Breast epithelium (tissue), 4 donors: ENCODE measurements at regions not wholly inside any gene's neighbourhood (a gene's known extent, or its start where the extent isn't known, plus 50 kb on each side); places are given as distances from the start of the nearest gene placed in this dataset.

ENCODE experiments used
- DNase-seq, 2 donors: peaks; one replicate each; pipeline ENCODE4 v3.0.0-alpha.2; 2019; ENCODE audit warnings: low spot score in 2 of 2
- H3K27ac ChIP-seq, 2 donors: fragments of 200-600 bp; sonication (generic) in 1 of 2; one replicate each; pipeline ENCODE4 v1.5.1; 2016 to 2019; ENCODE audit warnings: mild to moderate bottlenecking in 1 of 2
- H3K27me3 ChIP-seq, 2 donors: fragments of 200-600 bp; sonication (generic) in 1 of 2; one replicate each; pipeline versions ENCODE4 v1.5.1 to v1.6.0; 2017 to 2019; ENCODE audit warnings: control low read depth in 1 of 2, mild to moderate bottlenecking in 1 of 2
- H3K36me3 ChIP-seq: fragments of 200-600 bp; one replicate; pipeline ENCODE4 v1.5.1; 2019
- H3K4me1 ChIP-seq, 2 donors: fragments of 200-600 bp; sonication (generic); one replicate each; pipeline ENCODE4 v1.5.1; 2016 to 2019; ENCODE audit warnings: control low read depth in 1 of 2
- H3K4me3 ChIP-seq, 3 donors: fragments of 200-600 bp; sonication (generic); 1 replicate in 2 of 3; 2 replicates in 1 of 3; pipeline ENCODE4 v1.5.1; 2016 to 2019; ENCODE audit warnings: mild to moderate bottlenecking in 3 of 3, moderate library complexity in 2 of 3
- H3K9me3 ChIP-seq, 2 donors: fragments of 200-600 bp; sonication (generic) in 1 of 2; one replicate each; pipeline ENCODE4 v1.5.1; 2016 to 2019; ENCODE audit warnings: control low read depth in 1 of 2
- POLR2A ChIP-seq: fragments of 450-650 bp; IDR thresholded peaks from one replicate; pipeline ENCODE4 v1.6.1; 2016; ENCODE audit warnings: antibody characterized with exemption, mild to moderate bottlenecking, moderate library complexity
- POLR2AphosphoS5 ChIP-seq, 3 donors: sonication (generic); formaldehyde crosslinking; IDR thresholded peaks; one replicate each; pipeline ENCODE4 v1.6.1; 2017; ENCODE audit warnings: antibody characterized with exemption in 3 of 3
- intact Hi-C: fragments of 100-400 bp; cut with DNase I; formaldehyde crosslinking; loops from one replicate; pipeline ENCODE4 v1.15.1; 2023; ENCODE audit warnings: low total_unique reads
- TF ChIP-seq, protein P1 (sequence below), 3 donors: fragments of 450-650 bp; IDR thresholded peaks; one replicate each; pipeline ENCODE4 v1.5.1; 2016 to 2017; ENCODE audit warnings: antibody characterized with exemption in 3 of 3, mild to moderate bottlenecking in 3 of 3, moderate library complexity in 3 of 3

DNA sequence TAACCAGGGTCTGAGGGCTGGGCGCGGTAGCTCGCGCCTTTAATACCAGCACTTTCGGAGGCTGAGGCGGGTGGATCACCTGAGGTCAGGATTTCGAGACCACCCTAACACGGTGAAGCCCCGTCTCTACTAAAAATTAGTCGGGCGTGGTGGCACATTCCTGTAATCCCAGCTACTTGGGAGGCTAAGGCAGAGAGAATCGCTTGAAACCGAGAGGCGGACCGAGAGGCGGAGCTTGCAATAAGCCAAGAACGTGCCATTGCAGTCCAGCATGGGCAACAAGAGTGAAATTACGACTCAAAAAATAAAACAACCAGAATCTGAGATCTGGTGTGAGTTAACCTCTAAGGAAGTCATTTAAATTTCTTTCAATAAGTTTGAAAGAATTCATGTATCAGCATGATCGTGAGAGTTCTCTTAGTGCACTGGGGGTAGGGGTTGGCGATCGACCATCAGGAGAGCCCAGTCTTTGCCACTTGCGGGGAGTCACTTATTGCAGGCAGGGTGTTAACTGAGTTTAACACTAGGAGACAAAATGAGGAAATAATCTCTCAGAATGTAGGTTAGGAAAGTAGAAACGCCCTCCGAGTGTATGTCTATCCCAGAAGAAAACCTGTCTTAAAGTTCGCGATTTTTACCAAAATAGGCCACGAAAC, 206.5 kb upstream of the ZNF184 start:
- Histone ChIP-seq H3K9me3 (no peaks in the 10 kb centered on the region), H3K4me3 (no peak overlapping the region), H3K36me3 (no peaks in the 10 kb centered on the region), H3K27ac (no peak overlapping the region), H3K27me3 (peaks cover 0 to 88% of the 10 kb centered on the region in 2 donors), H3K4me1 (no peaks in the 10 kb centered on the region)
- no peak for DNase-seq
- intact Hi-C loops = no loop called here
- TF ChIP-seq, protein P1, sequence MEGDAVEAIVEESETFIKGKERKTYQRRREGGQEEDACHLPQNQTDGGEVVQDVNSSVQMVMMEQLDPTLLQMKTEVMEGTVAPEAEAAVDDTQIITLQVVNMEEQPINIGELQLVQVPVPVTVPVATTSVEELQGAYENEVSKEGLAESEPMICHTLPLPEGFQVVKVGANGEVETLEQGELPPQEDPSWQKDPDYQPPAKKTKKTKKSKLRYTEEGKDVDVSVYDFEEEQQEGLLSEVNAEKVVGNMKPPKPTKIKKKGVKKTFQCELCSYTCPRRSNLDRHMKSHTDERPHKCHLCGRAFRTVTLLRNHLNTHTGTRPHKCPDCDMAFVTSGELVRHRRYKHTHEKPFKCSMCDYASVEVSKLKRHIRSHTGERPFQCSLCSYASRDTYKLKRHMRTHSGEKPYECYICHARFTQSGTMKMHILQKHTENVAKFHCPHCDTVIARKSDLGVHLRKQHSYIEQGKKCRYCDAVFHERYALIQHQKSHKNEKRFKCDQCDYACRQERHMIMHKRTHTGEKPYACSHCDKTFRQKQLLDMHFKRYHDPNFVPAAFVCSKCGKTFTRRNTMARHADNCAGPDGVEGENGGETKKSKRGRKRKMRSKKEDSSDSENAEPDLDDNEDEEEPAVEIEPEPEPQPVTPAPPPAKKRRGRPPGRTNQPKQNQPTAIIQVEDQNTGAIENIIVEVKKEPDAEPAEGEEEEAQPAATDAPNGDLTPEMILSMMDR (IDR thresholded peaks at IDR 0.05) = no peak
- TF ChIP-seq POLR2AphosphoS5 (IDR thresholded peaks at IDR 0.05) = no peak
- TF ChIP-seq POLR2A = no peak

DNA sequence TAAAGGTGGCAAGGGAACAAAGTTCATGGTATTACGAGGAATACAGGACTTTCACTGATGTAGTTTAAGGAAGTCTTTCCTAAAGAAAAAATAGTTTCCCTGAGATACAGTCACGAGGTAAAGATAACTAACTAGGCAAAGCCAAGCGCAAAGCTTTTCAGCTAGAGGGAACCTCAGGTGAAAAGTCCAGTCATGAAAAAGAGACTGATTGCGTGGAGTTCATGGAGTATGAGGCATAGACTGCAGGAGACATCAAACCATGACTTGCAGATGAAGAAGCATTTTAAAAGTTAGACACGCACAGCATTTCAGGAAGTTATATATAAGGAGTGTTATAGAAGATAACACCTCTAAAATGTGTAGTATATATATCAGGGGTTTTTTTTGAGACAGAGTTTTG, 205.6 kb upstream of the ZNF184 start:
- intact Hi-C loops = no loop called here
- Histone ChIP-seq H3K27ac (no peak overlapping the region), H3K4me3 (no peak overlapping the region), H3K9me3 (no peaks in the 10 kb centered on the region), H3K27me3 (peaks cover 0 to 95% of the 10 kb centered on the region in 2 donors), H3K4me1 (no peaks in the 10 kb centered on the region), H3K36me3 (no peaks in the 10 kb centered on the region)
- TF ChIP-seq POLR2A = no peak
- TF ChIP-seq, protein P1 (IDR thresholded peaks at IDR 0.05) = no peak
- no peak for TF ChIP-seq POLR2AphosphoS5 (IDR thresholded peaks at IDR 0.05)
- DNase-seq = no peak

DNA sequence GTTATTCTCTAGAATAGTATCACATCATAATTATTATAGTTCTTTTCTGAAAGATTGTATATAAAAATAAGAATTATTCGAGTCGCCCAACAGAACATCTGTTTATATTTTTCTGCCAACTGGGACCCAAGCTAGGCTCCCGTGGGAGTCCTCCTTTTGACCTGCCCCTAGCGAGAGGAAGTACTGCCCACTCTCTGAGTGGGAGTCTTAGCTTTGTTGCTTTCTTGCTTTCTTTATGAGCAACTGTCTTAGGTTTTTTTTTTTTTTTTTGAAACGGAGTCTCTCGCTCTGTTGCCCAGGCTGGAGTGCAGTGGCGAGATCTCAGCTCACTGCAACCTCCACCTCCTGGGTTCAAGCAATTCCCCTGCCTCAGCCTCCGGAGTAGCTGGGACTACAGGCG, 202.0 kb upstream of the ZNF184 start:
- H3K36me3 ChIP-seq = no peaks in the 10 kb centered on the region
- H3K27me3 ChIP-seq = peaks cover 0 to 95% of the 10 kb centered on the region in 2 donors
- no peaks in the 10 kb centered on the region for H3K9me3 ChIP-seq
- TF ChIP-seq POLR2AphosphoS5 (IDR thresholded peaks at IDR 0.05) = no peak
- intact Hi-C loops = no loop called here
- no peak for DNase-seq
- no peaks in the 10 kb centered on the region for H3K4me1 ChIP-seq
- H3K27ac ChIP-seq = no peak overlapping the region
- no peak overlapping the region for H3K4me3 ChIP-seq

DNA sequence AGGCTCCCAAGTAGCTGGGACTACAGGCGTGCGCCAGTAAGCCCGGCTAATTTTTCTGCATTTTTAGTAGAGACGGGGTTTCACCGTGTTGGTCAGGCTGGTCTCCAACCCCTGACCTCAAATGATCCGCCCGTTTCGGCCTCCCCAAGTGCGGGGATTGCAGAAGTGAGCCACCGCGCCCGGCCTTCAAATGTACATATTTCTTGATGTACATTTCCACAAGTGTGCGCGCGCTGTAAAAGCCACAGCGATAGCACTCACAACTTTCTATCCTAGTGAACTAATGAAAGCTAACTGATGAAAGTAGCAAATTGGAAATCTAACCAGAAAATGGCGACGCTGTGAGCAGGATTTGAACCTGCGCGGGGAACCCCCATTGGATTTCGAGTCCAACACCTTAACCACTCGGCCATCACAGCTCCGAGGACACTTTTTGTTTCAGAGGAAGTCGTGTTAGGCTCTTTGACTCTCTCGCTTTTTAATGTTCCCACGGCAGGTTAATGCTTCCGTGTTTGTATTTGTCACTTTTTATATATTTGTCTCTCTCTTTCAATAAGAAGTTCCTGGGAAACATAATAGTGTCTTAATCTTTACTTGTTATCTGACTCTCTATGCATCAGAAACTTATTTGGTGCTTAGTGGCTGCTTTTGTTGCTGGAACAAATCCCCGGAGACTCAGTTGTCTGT, 199.4 kb upstream of the ZNF184 start:
- no peak for DNase-seq
- no peak overlapping the region for H3K27ac ChIP-seq
- peaks cover 0 to 95% of the 10 kb centered on the region in 2 donors for H3K27me3 ChIP-seq
- H3K4me3 ChIP-seq = peak overlapping the region in 1 of 3 donors; percentile 27
- no peak for TF ChIP-seq POLR2AphosphoS5 (IDR thresholded peaks at IDR 0.05)
- intact Hi-C loops = no loop called here
- no peaks in the 10 kb centered on the region for H3K4me1 ChIP-seq
- H3K36me3 ChIP-seq = no peaks in the 10 kb centered on the region
- H3K9me3 ChIP-seq = no peaks in the 10 kb centered on the region

DNA sequence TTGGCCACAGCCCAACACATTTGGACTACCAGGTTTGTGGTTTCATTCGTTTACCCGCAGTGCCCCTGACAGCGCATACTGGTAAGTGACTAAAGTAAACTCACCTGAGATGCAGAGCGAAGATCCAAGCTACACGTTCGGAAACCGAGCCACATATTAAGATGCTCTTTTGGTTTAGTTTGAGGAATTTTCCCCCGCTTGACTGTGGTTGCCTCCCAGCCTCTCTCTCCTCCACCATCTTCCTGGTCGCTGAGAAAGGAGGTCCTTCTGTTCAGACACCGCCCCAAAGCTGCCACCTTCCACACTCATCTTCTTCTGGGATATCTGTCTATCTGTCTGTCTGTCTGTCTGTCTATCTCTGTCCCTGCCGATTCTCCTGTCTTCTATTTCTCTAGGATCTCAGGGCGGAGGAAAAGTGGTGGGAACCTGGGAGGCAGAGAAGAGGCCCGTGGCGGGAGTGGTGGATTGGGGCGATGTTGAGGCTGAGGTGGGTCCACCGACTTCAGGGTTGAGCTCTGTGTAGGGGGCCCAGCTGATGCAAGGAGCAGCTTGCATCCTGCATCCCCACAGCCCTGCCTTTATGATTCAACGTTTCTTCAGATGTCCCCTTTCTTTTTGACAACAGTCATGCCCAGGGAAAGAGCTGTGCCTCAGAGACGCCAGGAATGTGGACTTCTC, 196.9 kb upstream of the ZNF184 start:
- intact Hi-C loops = no loop called here
- TF ChIP-seq POLR2AphosphoS5 (IDR thresholded peaks at IDR 0.05) (no peak), POLR2A (no peak)
- TF ChIP-seq, protein P1 (IDR thresholded peaks at IDR 0.05) = no peak
- Histone ChIP-seq H3K4me3 (peak overlapping the region in 2 of 3 donors; percentile 8 to 41), H3K36me3 (no peaks in the 10 kb centered on the region), H3K9me3 (no peaks in the 10 kb centered on the region), H3K27me3 (peaks cover 0 to 92% of the 10 kb centered on the region in 2 donors), H3K27ac (no peak overlapping the region), H3K4me1 (no peaks in the 10 kb centered on the region)
- DNase-seq = no peak

DNA sequence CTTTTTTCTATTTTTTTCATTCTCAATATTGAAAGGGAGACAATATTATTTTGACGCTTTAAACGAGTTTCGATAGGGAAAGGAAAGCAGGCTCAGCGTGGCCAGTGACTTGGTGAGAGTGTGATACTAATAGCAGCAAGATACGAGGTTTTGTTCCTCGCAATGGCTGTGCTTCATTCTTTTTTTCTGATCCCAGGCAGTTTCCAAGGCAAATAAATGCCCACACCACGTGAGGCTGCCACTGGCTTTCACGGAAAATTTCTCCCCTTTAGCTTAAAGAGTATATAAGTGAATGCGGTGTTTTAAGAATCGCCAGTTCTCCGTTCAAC, 196.4 kb upstream of the ZNF184 start:
- DNase-seq = no peak
- peaks cover 0 to 88% of the 10 kb centered on the region in 2 donors for H3K27me3 ChIP-seq
- H3K4me1 ChIP-seq = no peaks in the 10 kb centered on the region
- H3K27ac ChIP-seq = no peak overlapping the region
- no peaks in the 10 kb centered on the region for H3K9me3 ChIP-seq
- H3K4me3 ChIP-seq = peak overlapping the region in 2 of 3 donors; percentile 8 to 41
- intact Hi-C loops = no loop called here
- TF ChIP-seq POLR2AphosphoS5 (IDR thresholded peaks at IDR 0.05) = no peak
- TF ChIP-seq, protein P1 (IDR thresholded peaks at IDR 0.05) = no peak
- H3K36me3 ChIP-seq = no peaks in the 10 kb centered on the region
